Activated CD8-positive, alpha-beta T cell treated with anti-CD3 and anti-CD28 coated beads for 36 hours (primary cell): ENCODE measurements at regions not wholly inside any gene's neighbourhood (a gene's known extent, or its start where the extent isn't known, plus 50 kb on each side); places are given as distances from the start of the nearest gene placed in this dataset.

Experiments
- ATAC-seq: fragments of 200-7000 bp; cut with Tn5 transposase; one replicate; pipeline ENCODE4 v1.10.0; 2021; ENCODE audit warnings: mild to moderate bottlenecking, moderate library complexity
- CTCF ChIA-PET: fragments of 350-600 bp; sonication (Branson Sonifier 250); formaldehyde crosslinking; loops from one replicate; lab custom pipeline; 2021; ENCODE audit warnings: antibody characterized with exemption; lab: Charles Lee
- POLR2A ChIA-PET: fragments of 350-600 bp; sonication (Branson Sonifier 250); formaldehyde crosslinking; loops from one replicate; lab custom pipeline; 2021; ENCODE audit warnings: antibody characterized with exemption; lab: Charles Lee
- DNase-seq: peaks from one replicate; pipeline ENCODE4 v3.0.0-alpha.2; 2020
- H3K27ac Mint-ChIP-seq: one replicate; pipeline ENCODE4 v1.8.0; 2021; ENCODE audit warnings: mild to moderate bottlenecking, mixed read lengths
- H3K27me3 Mint-ChIP-seq: one replicate; pipeline ENCODE4 v1.8.0; 2021; ENCODE audit warnings: mixed read lengths
- H3K36me3 Mint-ChIP-seq: one replicate; pipeline ENCODE4 v1.8.0; 2021; ENCODE audit warnings: low read depth, mixed read lengths
- H3K4me1 Mint-ChIP-seq: one replicate; pipeline ENCODE4 v1.8.0; 2021; ENCODE audit warnings: low read depth, mixed read lengths
- H3K4me3 Mint-ChIP-seq: one replicate; pipeline ENCODE4 v1.8.0; 2021; ENCODE audit warnings: mild to moderate bottlenecking, moderate library complexity, mixed read lengths
- H3K9me3 Mint-ChIP-seq: one replicate; pipeline ENCODE4 v1.8.0; 2021; ENCODE audit warnings: mixed read lengths
- CTCF ChIP-seq: fragments of 200-600 bp; IDR thresholded peaks from one replicate; pipeline ENCODE4 v1.8.0; 2022; ENCODE audit warnings: antibody characterized with exemption, mild to moderate bottlenecking
- intact Hi-C: fragments of 100-400 bp; cut with micrococcal nuclease; formaldehyde crosslinking; loops from one replicate; pipeline ENCODE4 v1.10.0; 2022

GRCh38 chr5:179436321-179437122, 91.3 kb upstream of the ADAMTS2 start:
- DNase-seq: no peak
- no peak overlapping the region for H3K27ac Mint-ChIP-seq
- H3K36me3 Mint-ChIP-seq: no peaks in the 10 kb centered on the region

GRCh38 chr5:179435731-179436315, 90.6 kb upstream of the ADAMTS2 start:
- no peak overlapping the region for H3K27ac Mint-ChIP-seq

More at GRCh38 chr5:179436321-179437122, 91.3 kb upstream of the ADAMTS2 start:
- POLR2A ChIA-PET: no interaction called here
- no peak for ATAC-seq
- intact Hi-C loops: no loop called here
- Mint-ChIP-seq H3K4me3 (no peak overlapping the region), H3K27me3 (no peaks in the 10 kb centered on the region), H3K4me1 (no peaks in the 10 kb centered on the region), H3K9me3 (peaks cover 5% of the 10 kb centered on the region)
- CTCF ChIA-PET: no interaction called here
- no peak for TF ChIP-seq CTCF

GRCh38 chr5:179435181-179435580, 89.9 kb upstream of the ADAMTS2 start:
- H3K27me3 Mint-ChIP-seq: no peaks in the 10 kb centered on the region
- H3K9me3 Mint-ChIP-seq: peaks cover 5% of the 10 kb centered on the region
- no peaks in the 10 kb centered on the region for H3K36me3 Mint-ChIP-seq
- H3K4me3 Mint-ChIP-seq: no peak overlapping the region
- intact Hi-C loops: no loop called here
- H3K4me1 Mint-ChIP-seq: no peaks in the 10 kb centered on the region
- H3K27ac Mint-ChIP-seq: no peak overlapping the region
- DNase-seq (no peak), ATAC-seq (no peak)
- TF ChIP-seq CTCF: no peak
- ChIA-PET CTCF (no interaction called here), POLR2A (no interaction called here)

More at GRCh38 chr5:179435731-179436315, 90.6 kb upstream of the ADAMTS2 start:
- Mint-ChIP-seq H3K4me1 (no peaks in the 10 kb centered on the region), H3K27me3 (no peaks in the 10 kb centered on the region), H3K36me3 (no peaks in the 10 kb centered on the region), H3K4me3 (no peak overlapping the region), H3K9me3 (peaks cover 5% of the 10 kb centered on the region)
- CTCF ChIA-PET: no interaction called here
- no peak for TF ChIP-seq CTCF
- intact Hi-C loops: no loop called here
- POLR2A ChIA-PET: no interaction called here
- ATAC-seq: no peak
- DNase-seq: no peak

- POLR2A ChIA-PET: no interaction called here
- no peak for TF ChIP-seq CTCF
- CTCF ChIA-PET: no interaction called here
- intact Hi-C loops: no loop called here
- H3K4me1 Mint-ChIP-seq: no peaks in the 10 kb centered on the region
- H3K4me3 Mint-ChIP-seq: no peak overlapping the region
- H3K36me3 Mint-ChIP-seq: no peaks in the 10 kb centered on the region
- no peak for ATAC-seq
- H3K9me3 Mint-ChIP-seq: peaks cover 5% of the 10 kb centered on the region
- no peaks in the 10 kb centered on the region for H3K27me3 Mint-ChIP-seq
- no peak overlapping the region for H3K27ac Mint-ChIP-seq
- DNase-seq: no peak
Observed at GRCh38 chr5:179432547-179432946, 87.3 kb upstream of the ADAMTS2 start.

- no peak for ATAC-seq
- ChIA-PET POLR2A (no interaction called here), CTCF (no interaction called here)
- Mint-ChIP-seq H3K4me3 (no peak overlapping the region), H3K27ac (no peak overlapping the region), H3K27me3 (no peaks in the 10 kb centered on the region), H3K36me3 (no peaks in the 10 kb centered on the region), H3K4me1 (no peaks in the 10 kb centered on the region), H3K9me3 (peaks cover 5% of the 10 kb centered on the region)
- intact Hi-C loops: no loop called here
- no peak for TF ChIP-seq CTCF
- no peak for DNase-seq
Observed at GRCh38 chr5:179431221-179431824, 86.1 kb upstream of the ADAMTS2 start.
